ENCODE measurements at regions not wholly inside any gene's neighbourhood (a gene's known extent, or its start where the extent isn't known, plus 50 kb on each side); places are given as distances from the start of the nearest gene placed in this dataset.

DNA sequence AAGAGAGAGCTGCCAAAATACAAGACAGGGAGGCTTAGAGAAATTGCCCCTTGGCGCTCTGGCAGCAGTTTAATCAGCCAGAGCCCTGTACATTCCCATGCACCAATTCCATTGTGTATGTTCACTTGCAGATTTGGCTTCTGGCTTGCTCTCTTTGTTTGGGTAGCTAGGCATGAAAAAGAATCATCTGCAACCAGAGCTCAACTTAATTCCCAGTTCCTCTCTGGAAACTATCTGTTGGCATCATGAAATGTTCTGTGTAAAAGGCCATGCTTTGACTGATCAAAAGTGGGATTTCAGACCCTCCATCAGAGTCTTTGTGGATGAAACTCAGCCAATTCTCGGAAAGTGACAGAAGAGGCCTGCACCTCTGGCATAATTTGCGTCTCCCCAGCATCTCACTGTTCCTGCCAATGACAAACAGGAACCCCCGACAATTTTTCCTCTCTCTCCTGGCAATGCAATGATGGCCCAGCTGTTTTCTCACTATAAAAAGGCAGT, 53.8 kb upstream of the RAD23B start:
- H3K9me3 Mint-ChIP-seq (ENCODE audit: unreplicated experiment): no peaks in the 10 kb centered on the region
- no peak overlapping the region for H3K4me3 Mint-ChIP-seq (ENCODE audit: unreplicated experiment)
- H3K27me3 Mint-ChIP-seq (ENCODE audit: unreplicated experiment): no peaks in the 10 kb centered on the region
- H3K27ac Mint-ChIP-seq (ENCODE audit: unreplicated experiment): no peak overlapping the region
- no peak for DNase-seq (ENCODE audit: low spot score)
- TF ChIP-seq, protein P1, sequence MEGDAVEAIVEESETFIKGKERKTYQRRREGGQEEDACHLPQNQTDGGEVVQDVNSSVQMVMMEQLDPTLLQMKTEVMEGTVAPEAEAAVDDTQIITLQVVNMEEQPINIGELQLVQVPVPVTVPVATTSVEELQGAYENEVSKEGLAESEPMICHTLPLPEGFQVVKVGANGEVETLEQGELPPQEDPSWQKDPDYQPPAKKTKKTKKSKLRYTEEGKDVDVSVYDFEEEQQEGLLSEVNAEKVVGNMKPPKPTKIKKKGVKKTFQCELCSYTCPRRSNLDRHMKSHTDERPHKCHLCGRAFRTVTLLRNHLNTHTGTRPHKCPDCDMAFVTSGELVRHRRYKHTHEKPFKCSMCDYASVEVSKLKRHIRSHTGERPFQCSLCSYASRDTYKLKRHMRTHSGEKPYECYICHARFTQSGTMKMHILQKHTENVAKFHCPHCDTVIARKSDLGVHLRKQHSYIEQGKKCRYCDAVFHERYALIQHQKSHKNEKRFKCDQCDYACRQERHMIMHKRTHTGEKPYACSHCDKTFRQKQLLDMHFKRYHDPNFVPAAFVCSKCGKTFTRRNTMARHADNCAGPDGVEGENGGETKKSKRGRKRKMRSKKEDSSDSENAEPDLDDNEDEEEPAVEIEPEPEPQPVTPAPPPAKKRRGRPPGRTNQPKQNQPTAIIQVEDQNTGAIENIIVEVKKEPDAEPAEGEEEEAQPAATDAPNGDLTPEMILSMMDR (IDR thresholded peaks at IDR 0.05; ENCODE audit: unreplicated experiment): no peak
- H3K4me1 Mint-ChIP-seq (ENCODE audit: unreplicated experiment): no peaks in the 10 kb centered on the region
- no peaks in the 10 kb centered on the region for H3K36me3 Mint-ChIP-seq (ENCODE audit: low read depth, unreplicated experiment)
